IMR-90 (cell line): ENCODE measurements at regions not wholly inside any gene's neighbourhood (a gene's known extent, or its start where the extent isn't known, plus 50 kb on each side); places are given as distances from the start of the nearest gene placed in this dataset.

Source experiments
- CTCF ChIP-seq: conservative IDR thresholded peaks from 2 replicates; pipeline ENCODE4 v1.5.1; 2012; ENCODE audit warnings: mild to moderate bottlenecking, low read depth, low read length, improper control_type of control experiment
- MAFK ChIP-seq: IDR thresholded peaks from 2 replicates; pipeline ENCODE4 v1.6.1; 2012; ENCODE audit warnings: low read depth, low read length, improper control_type of control experiment
- NFE2L2 ChIP-seq: fragments of 150-350 bp; IDR thresholded peaks from 2 replicates; pipeline ENCODE4 v1.6.1; 2016; ENCODE audit warnings: low read depth, mild to moderate bottlenecking, low read length
- POLR2A ChIP-seq: IDR thresholded peaks from 2 replicates; pipeline ENCODE4 v1.6.1; 2012; ENCODE audit warnings: mild to moderate bottlenecking, low read depth, low read length
- RAD21 ChIP-seq: IDR thresholded peaks from 2 replicates; pipeline ENCODE4 v1.6.1; 2012; ENCODE audit warnings: low read length, improper control_type of control experiment
- USF2 ChIP-seq: fragments of 150-350 bp; IDR thresholded peaks from 2 replicates; pipeline ENCODE4 v1.6.1; 2017; ENCODE audit warnings: mild to moderate bottlenecking, antibody characterized with exemption, low read length, low read depth

GRCh38 chr3:17969244-17969643 lies 226.8 kb upstream of the TBC1D5 start:
- no peak for TF ChIP-seq CTCF
- no peak for TF ChIP-seq USF2
- no peak for TF ChIP-seq NFE2L2
- no peak for TF ChIP-seq RAD21
- no peak for TF ChIP-seq POLR2A
- no peak for TF ChIP-seq MAFK
